Choroid plexus epithelial cell (primary cell): ENCODE measurements at regions not wholly inside any gene's neighbourhood (a gene's known extent, or its start where the extent isn't known, plus 50 kb on each side); places are given as distances from the start of the nearest gene placed in this dataset.

ENCODE experiments used
- DNase-seq: peaks from one replicate; pipeline ENCODE4 v3.0.0-alpha.2; 2010; ENCODE audit warnings: low read depth
- H3K4me3 ChIP-seq: 2 replicates; pipeline ENCODE4 v1.5.1; 2011; ENCODE audit warnings: low read depth, mild to moderate bottlenecking, control low read depth, low read length, moderate library complexity
- TF ChIP-seq, protein P1 (sequence below): conservative IDR thresholded peaks from 2 replicates; pipeline ENCODE4 v1.5.1; 2011; ENCODE audit warnings: low read depth, mild to moderate bottlenecking, control low read depth, inconsistent platforms, low read length, moderate library complexity

DNA sequence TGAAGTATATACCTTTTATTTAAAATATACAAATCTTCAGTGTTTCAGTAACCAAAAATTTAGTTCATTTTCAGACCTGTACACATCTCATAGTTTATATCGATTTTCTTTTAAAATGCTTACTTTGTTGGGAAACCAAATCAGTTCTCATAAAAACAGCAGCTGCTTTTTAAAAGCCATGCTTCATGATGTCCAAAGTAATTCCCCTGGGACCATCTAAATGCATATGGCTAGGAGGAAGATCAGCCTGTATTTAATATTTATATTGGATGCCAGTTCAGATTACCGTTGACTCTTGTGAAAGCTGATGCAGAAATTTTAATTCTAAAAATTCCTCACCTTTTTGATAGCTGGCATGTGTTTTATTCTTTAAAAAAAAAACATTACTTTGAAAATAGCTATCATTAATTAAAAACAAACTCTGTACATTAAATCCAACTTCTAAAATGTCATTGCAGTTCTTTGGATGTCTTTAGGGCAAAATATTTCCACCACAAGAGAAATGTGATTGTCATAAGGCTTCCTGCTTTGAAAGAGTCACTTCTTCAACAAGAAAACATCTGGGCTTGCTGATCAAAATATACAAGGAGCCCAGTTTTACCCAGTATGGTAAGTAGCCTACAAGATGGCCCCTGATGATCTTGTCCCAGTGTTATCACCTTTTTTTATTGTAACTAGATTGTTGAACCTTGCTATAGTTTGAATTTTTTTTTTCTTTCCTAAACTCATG lies 1242.9 kb upstream of the CDH6 start:
- TF ChIP-seq, protein P1, sequence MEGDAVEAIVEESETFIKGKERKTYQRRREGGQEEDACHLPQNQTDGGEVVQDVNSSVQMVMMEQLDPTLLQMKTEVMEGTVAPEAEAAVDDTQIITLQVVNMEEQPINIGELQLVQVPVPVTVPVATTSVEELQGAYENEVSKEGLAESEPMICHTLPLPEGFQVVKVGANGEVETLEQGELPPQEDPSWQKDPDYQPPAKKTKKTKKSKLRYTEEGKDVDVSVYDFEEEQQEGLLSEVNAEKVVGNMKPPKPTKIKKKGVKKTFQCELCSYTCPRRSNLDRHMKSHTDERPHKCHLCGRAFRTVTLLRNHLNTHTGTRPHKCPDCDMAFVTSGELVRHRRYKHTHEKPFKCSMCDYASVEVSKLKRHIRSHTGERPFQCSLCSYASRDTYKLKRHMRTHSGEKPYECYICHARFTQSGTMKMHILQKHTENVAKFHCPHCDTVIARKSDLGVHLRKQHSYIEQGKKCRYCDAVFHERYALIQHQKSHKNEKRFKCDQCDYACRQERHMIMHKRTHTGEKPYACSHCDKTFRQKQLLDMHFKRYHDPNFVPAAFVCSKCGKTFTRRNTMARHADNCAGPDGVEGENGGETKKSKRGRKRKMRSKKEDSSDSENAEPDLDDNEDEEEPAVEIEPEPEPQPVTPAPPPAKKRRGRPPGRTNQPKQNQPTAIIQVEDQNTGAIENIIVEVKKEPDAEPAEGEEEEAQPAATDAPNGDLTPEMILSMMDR: no peak
- DNase-seq: no peak
- H3K4me3 ChIP-seq: no peak overlapping the region

DNA sequence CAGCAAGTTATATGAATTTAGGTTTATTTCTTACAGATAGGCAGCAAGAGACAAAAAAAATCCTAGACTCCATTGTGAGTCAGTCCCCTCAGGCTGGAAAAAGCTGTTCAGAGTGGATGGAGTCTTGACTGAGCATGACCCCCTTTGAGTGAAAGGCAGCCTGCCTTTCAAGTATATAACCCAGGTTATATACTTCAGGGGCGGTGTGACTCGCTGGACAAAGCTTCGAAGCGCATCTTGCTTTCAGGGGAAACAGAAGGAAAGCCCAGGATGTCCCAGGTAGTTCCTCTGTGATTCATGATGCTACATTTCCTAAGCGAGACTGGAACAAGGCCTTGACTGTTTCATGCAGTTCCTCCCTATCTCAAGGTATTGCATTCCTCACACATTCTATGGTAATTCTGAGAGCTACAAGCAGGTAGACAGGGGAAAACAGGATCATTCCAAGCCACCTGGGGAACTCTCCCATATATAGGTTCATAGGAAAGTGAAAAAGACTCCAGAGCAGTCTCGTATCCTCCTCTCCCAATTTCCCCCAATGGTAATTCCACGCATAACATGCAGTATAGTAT lies 1244.1 kb upstream of the CDH6 start:
- no peak for DNase-seq
- no peak overlapping the region for H3K4me3 ChIP-seq
- TF ChIP-seq, protein P1: no peak

DNA sequence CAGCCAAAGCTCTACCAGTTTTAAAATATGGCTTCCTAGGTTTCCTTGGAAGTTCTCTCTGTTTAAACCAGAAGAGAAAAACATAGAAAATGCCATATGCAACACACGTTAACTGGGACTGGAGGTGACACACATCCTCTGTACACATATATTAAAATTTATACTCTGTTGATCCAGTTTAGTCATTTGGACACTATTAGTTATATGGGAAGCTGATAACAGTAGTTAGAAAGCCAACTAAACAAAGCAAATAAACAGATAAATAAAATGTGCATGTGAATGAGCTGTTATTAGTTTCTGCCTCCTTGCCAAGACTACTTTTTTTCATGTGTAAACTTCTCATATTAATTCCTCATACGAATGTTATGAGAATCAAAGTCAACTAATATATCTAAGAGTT lies 1249.2 kb upstream of the CDH6 start:
- no peak for DNase-seq
- TF ChIP-seq, protein P1: no peak
- H3K4me3 ChIP-seq: no peak overlapping the region

DNA sequence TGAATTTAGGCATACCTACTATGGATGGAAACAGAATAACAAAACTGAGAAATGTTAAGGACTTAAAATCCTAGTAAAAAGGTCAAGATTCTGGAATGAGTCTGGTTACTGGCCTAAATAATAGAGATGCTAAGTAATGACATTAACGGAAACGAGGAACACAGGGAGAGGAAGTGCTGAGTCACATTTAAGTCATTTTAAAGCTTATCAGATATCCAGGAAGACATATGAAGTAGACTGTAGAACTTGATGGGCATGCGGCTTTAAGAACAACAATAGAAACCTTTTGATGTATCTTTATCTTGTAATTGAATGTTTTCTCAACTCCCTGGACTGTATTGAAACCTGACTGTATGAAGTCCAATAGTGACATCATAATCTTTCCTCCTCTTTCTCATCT lies 1251.4 kb upstream of the CDH6 start:
- peak; percentile 15 for DNase-seq
- TF ChIP-seq, protein P1: no peak
- H3K4me3 ChIP-seq: no peak overlapping the region

DNA sequence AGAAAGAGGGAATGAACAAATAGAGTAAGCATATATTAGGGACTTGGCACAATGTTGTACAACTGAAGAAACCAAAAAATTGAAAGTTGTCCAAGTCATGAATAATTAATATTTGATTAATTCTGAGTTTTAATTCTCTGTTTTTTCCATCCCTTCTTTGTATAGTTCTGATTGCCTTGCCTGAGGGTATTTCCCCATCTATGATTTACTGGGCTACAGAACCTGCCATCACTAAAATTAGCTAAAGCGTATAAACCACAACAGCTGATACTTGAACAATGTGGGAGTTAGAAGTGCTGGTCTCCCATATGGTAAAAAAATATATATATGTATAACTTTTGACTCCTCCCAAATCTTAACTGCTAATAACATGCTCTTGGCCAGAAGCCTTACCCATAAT lies 1253.5 kb upstream of the CDH6 start:
- TF ChIP-seq, protein P1: no peak
- DNase-seq: no peak
- no peak overlapping the region for H3K4me3 ChIP-seq

DNA sequence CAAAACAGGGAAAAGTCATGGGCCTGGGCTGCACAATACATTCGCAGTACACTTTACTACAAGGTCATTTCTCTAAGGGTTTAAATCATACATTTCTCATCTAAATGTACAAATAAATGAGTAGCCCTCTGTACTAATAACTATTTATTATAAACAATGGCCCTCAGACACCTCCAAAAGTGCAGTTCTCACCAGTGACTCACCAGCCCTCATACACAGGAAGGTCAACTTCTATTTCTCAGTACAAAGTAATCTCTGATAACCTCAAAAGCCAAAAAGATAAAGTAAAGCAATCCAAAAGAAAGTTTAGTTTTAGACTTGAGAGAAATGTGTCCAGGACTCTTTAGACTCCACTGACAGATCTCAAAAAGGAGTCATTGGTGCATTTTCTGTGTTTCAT lies 1258.1 kb upstream of the CDH6 start:
- no peak for DNase-seq
- TF ChIP-seq, protein P1: no peak
- no peak overlapping the region for H3K4me3 ChIP-seq

DNA sequence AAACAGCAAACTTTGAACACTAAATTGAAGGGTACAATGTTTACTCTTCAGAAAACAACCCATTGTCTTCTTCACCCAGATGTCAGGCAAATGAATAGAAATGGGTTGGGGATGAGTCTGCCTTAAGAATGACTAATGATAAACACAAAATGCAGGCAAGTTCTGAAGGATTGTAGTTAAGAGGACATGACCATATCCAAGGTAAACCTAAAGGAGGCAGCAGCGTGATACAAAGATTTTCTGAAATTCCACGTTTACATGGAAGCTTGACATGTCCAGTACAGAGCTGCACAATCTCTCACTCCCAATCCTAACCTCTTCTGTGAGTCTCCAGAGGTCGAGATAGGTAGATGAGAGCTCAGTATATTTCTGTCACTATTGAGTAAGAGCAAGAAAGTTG lies 1263.2 kb upstream of the CDH6 start:
- no peak overlapping the region for H3K4me3 ChIP-seq
- TF ChIP-seq, protein P1: no peak
- DNase-seq: no peak
